ENCODE measurements at regions not wholly inside any gene's neighbourhood (a gene's known extent, or its start where the extent isn't known, plus 50 kb on each side); places are given as distances from the start of the nearest gene placed in this dataset.

DNA sequence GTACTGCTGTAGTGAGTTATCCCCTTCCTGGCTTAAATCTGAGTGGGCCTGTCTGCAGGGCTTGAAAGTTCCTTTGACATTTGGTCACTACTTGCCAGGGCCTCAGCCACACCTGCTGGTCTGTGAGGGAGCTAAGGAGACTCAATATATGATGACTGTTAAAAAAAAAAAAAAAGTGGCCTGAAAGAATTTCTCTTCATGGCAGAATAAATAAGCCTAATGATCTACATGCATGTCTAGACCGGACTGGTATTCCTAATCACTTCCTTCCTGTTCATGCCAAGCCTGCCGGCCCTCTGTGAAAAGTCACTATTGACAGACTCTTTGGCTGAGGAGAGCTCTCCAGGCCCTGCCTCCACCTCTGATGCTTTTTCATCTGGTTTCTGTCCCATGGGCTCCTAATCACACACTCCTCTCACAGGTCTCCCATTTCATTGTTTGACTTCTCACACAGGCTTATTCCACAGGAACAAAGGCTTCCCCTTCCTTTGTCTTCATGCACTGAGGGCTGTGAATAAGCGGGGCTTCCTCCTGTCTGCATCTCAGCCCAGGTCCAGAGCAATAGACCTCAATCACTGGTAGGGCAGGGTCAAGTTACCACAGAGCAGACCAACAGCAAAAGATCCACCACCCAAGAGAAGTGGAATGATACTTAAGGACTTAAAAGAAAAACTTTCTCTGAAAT lies 99.1 kb upstream of the SEC61G start:
- H3K9me3 ChIP-seq = peaks cover 0 to 4% of the 10 kb centered on the region in 2 donors
- no peak overlapping the region for H3K27ac ChIP-seq
- intact Hi-C loops (cut with DNase I; ENCODE audit: low total_unique reads) = no loop called here
- H3K36me3 ChIP-seq = no peaks in the 10 kb centered on the region
- H3K27me3 ChIP-seq = no peaks in the 10 kb centered on the region
- DNase-seq (ENCODE audit: low spot score in 2 of 2) = no peak
- H3K4me3 ChIP-seq = no peak overlapping the region
- TF ChIP-seq POLR2A (IDR thresholded peaks at IDR 0.05) (no peak), POLR2AphosphoS5 (IDR thresholded peaks at IDR 0.05) (no peak)
- TF ChIP-seq, protein P1, sequence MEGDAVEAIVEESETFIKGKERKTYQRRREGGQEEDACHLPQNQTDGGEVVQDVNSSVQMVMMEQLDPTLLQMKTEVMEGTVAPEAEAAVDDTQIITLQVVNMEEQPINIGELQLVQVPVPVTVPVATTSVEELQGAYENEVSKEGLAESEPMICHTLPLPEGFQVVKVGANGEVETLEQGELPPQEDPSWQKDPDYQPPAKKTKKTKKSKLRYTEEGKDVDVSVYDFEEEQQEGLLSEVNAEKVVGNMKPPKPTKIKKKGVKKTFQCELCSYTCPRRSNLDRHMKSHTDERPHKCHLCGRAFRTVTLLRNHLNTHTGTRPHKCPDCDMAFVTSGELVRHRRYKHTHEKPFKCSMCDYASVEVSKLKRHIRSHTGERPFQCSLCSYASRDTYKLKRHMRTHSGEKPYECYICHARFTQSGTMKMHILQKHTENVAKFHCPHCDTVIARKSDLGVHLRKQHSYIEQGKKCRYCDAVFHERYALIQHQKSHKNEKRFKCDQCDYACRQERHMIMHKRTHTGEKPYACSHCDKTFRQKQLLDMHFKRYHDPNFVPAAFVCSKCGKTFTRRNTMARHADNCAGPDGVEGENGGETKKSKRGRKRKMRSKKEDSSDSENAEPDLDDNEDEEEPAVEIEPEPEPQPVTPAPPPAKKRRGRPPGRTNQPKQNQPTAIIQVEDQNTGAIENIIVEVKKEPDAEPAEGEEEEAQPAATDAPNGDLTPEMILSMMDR (IDR thresholded peaks at IDR 0.05) = no peak
- no peaks in the 10 kb centered on the region for H3K4me1 ChIP-seq

- intact Hi-C loops (cut with DNase I; ENCODE audit: low total_unique reads) = no loop called here
Measured at GRCh38 chr7:54859066-54859465, 100.1 kb upstream of the SEC61G start.

GRCh38 chr7:54859545-54859944 lies 100.5 kb upstream of the SEC61G start:
- Histone ChIP-seq H3K27ac (no peak overlapping the region), H3K36me3 (no peaks in the 10 kb centered on the region), H3K4me3 (no peak overlapping the region), H3K27me3 (no peaks in the 10 kb centered on the region), H3K9me3 (no peaks in the 10 kb centered on the region), H3K4me1 (no peaks in the 10 kb centered on the region)
- TF ChIP-seq, protein P1 (IDR thresholded peaks at IDR 0.05) = no peak
- TF ChIP-seq POLR2AphosphoS5 (IDR thresholded peaks at IDR 0.05) (no peak), POLR2A (IDR thresholded peaks at IDR 0.05) (no peak)
- no peak for DNase-seq (ENCODE audit: low spot score in 2 of 2)
- intact Hi-C loops (cut with DNase I; ENCODE audit: low total_unique reads) = no loop called here

More at GRCh38 chr7:54859066-54859465, 100.1 kb upstream of the SEC61G start:
- no peaks in the 10 kb centered on the region for H3K36me3 ChIP-seq
- no peak for TF ChIP-seq POLR2AphosphoS5 (IDR thresholded peaks at IDR 0.05)
- TF ChIP-seq, protein P1 (IDR thresholded peaks at IDR 0.05) = no peak
- no peak for TF ChIP-seq POLR2A (IDR thresholded peaks at IDR 0.05)
- no peak for DNase-seq (ENCODE audit: low spot score in 2 of 2)
- H3K27me3 ChIP-seq = no peaks in the 10 kb centered on the region
- H3K4me1 ChIP-seq = no peaks in the 10 kb centered on the region
- peaks cover 0 to 4% of the 10 kb centered on the region in 2 donors for H3K9me3 ChIP-seq
- no peak overlapping the region for H3K4me3 ChIP-seq
- no peak overlapping the region for H3K27ac ChIP-seq

DNA sequence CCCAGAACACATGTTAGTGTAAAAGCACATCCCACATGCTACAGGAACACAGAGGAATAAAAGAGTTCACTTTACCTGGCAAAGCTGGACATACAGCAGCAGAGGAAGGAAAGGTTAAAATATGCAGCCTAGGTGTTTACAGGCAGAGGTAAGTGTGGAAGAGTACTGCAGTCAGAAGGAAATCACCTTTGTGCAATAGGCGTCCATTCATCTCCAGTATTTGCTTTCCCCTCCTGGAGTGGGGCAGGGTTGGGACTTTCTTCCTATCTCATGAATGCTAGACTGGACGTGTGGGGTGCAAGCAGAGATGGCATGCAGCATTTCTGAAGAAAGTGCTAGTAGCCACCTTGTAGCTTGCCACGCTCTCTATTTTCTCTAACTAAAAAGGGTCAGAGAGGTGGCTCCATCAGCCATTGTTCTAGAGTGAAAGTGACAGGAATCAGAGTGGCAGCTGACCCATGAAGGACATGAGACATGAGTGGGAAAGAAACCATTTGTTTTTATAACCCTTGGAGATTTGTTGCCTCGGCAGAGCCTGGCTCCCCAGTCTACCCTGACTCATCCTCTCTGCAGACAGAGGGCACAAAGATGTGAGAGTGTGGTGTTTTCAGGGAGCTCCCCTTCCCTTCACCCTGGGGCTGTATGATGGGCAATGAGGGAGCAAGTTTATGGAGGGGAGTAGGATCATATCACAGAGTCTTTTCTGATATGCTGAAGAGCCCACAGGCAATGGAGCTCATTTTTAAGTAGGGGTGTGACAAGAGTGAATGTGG lies 101.2 kb upstream of the SEC61G start:
- no peaks in the 10 kb centered on the region for H3K27me3 ChIP-seq
- no peaks in the 10 kb centered on the region for H3K4me1 ChIP-seq
- DNase-seq (ENCODE audit: low spot score in 2 of 2) = no peak
- H3K27ac ChIP-seq = no peak overlapping the region
- intact Hi-C loops (cut with DNase I; ENCODE audit: low total_unique reads) = no loop called here
- no peaks in the 10 kb centered on the region for H3K9me3 ChIP-seq
- TF ChIP-seq, protein P1 (IDR thresholded peaks at IDR 0.05) = no peak
- TF ChIP-seq POLR2A (IDR thresholded peaks at IDR 0.05) (no peak), POLR2AphosphoS5 (IDR thresholded peaks at IDR 0.05) (no peak)
- H3K36me3 ChIP-seq = no peaks in the 10 kb centered on the region
- H3K4me3 ChIP-seq = no peak overlapping the region

GRCh38 chr7:54860843-54861242 lies 101.8 kb upstream of the SEC61G start:
- H3K27ac ChIP-seq = no peak overlapping the region
- no peaks in the 10 kb centered on the region for H3K4me1 ChIP-seq
- TF ChIP-seq, protein P1 (IDR thresholded peaks at IDR 0.05) = no peak
- no peak for TF ChIP-seq POLR2AphosphoS5 (IDR thresholded peaks at IDR 0.05)
- TF ChIP-seq POLR2A (IDR thresholded peaks at IDR 0.05) = no peak
- intact Hi-C loops (cut with DNase I; ENCODE audit: low total_unique reads) = no loop called here
- DNase-seq (ENCODE audit: low spot score in 2 of 2) = no peak
- no peaks in the 10 kb centered on the region for H3K36me3 ChIP-seq
- H3K27me3 ChIP-seq = no peaks in the 10 kb centered on the region
- H3K4me3 ChIP-seq = no peak overlapping the region
- H3K9me3 ChIP-seq = no peaks in the 10 kb centered on the region
